ENCODE measurements at regions not wholly inside any gene's neighbourhood (a gene's known extent, or its start where the extent isn't known, plus 50 kb on each side); places are given as distances from the start of the nearest gene placed in this dataset.

- TF ChIP-seq CBX8 (IDR thresholded peaks at IDR 0.05; ENCODE audit: borderline replicate concordance, low read depth, low read length), result no peak
- no peak for TF ChIP-seq CHD2 (IDR thresholded peaks at IDR 0.05; ENCODE audit: low read length)
- TF ChIP-seq RAD21 (IDR thresholded peaks at IDR 0.05 in 1 of 2, conservative IDR thresholded peaks at IDR 0.05 in 1 of 2; ENCODE audit: low read depth in 2 of 2, low read length in 2 of 2), result no peak
- no peak for TF ChIP-seq MAFK (IDR thresholded peaks at IDR 0.05; ENCODE audit: low read depth, low read length)
- no peak for TF ChIP-seq YY1 (IDR thresholded peaks at IDR 0.05; ENCODE audit: low read depth, low read length)
- TF ChIP-seq BACH1 (IDR thresholded peaks at IDR 0.05; ENCODE audit: low read length), result no peak
- no peak for TF ChIP-seq BRCA1 (IDR thresholded peaks at IDR 0.05; ENCODE audit: low read depth, low read length)
- TF ChIP-seq SP1 (IDR thresholded peaks at IDR 0.05; ENCODE audit: low read depth, low read length), result no peak
Observed at GRCh38 chr13:48780713-48781341, 127.1 kb downstream of the CYSLTR2 start (continued).
